Heart left ventricle (tissue), 13 donors: ENCODE measurements at regions not wholly inside any gene's neighbourhood (a gene's known extent, or its start where the extent isn't known, plus 50 kb on each side); places are given as distances from the start of the nearest gene placed in this dataset.

Source experiments
- POLR2A ChIP-seq, 2 donors: fragments of 450-650 bp; IDR thresholded peaks; one replicate each; pipeline ENCODE4 v1.6.1; 2017; ENCODE audit warnings: antibody characterized with exemption in 2 of 2, mild to moderate bottlenecking in 2 of 2, moderate library complexity in 2 of 2
- TF ChIP-seq, protein P1 (sequence below), 12 donors: fragments of 200-600 bp; sonication (generic) in 4 of 12; IDR thresholded peaks; one replicate each; pipeline versions ENCODE4 v1.5.0 to v1.8.0; 2018 to 2022; ENCODE audit warnings: antibody characterized with exemption in 12 of 12, mild to moderate bottlenecking in 5 of 12
- donor health status: ischemic (EF 13 %, LVEDD 7.1; RV severe dilation, severe dysfunction).
- donor health status: DM: no; HTN: yes; CAD: no.
- donor health status: DM: no; HTN: no; CAD: no.
- donor health status: ischemic (EF 25% LVEDD 6.9; RV normal size, moderate dysfunction).
- donor health status: ischemic (EF 25% LVEDD 5.7; RV mildly dilated, moderate dysfunction).
- donor health status: ischemic (EF 35%, LVEDD 5.7; RV mildly dilated, moderate dysfunction).
- donor health status: nonischemic (EF 11% LVEDD 7.7; RV severe dilation, severe dysfunction).
- donor health status: DM: yes; HTN: yes; CAD: no.
- donor health status: PGD.
- donor health status: ischemic (EF 29% LVEDD 5.4; RV normal size, mild dysfunction).
- donor health status: nonischemic (EF 23%, LVEDD 6.1; RV moderate dilation, normal function).

GRCh38 chr7:18257711-18258110, 230.1 kb upstream of the PRPS1L1 start:
- TF ChIP-seq, protein P1, sequence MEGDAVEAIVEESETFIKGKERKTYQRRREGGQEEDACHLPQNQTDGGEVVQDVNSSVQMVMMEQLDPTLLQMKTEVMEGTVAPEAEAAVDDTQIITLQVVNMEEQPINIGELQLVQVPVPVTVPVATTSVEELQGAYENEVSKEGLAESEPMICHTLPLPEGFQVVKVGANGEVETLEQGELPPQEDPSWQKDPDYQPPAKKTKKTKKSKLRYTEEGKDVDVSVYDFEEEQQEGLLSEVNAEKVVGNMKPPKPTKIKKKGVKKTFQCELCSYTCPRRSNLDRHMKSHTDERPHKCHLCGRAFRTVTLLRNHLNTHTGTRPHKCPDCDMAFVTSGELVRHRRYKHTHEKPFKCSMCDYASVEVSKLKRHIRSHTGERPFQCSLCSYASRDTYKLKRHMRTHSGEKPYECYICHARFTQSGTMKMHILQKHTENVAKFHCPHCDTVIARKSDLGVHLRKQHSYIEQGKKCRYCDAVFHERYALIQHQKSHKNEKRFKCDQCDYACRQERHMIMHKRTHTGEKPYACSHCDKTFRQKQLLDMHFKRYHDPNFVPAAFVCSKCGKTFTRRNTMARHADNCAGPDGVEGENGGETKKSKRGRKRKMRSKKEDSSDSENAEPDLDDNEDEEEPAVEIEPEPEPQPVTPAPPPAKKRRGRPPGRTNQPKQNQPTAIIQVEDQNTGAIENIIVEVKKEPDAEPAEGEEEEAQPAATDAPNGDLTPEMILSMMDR (IDR thresholded peaks at IDR 0.05), result no peak
- TF ChIP-seq POLR2A (IDR thresholded peaks at IDR 0.05), result no peak
